Superior temporal gyrus (tissue), 1 donor: ENCODE measurements at regions not wholly inside any gene's neighbourhood (a gene's known extent, or its start where the extent isn't known, plus 50 kb on each side); places are given as distances from the start of the nearest gene placed in this dataset.

ENCODE experiments used
- DNase-seq: peaks from one replicate; pipeline ENCODE4 v3.0.0-alpha.2; 2016; ENCODE audit errors: extremely low spot score

DNA sequence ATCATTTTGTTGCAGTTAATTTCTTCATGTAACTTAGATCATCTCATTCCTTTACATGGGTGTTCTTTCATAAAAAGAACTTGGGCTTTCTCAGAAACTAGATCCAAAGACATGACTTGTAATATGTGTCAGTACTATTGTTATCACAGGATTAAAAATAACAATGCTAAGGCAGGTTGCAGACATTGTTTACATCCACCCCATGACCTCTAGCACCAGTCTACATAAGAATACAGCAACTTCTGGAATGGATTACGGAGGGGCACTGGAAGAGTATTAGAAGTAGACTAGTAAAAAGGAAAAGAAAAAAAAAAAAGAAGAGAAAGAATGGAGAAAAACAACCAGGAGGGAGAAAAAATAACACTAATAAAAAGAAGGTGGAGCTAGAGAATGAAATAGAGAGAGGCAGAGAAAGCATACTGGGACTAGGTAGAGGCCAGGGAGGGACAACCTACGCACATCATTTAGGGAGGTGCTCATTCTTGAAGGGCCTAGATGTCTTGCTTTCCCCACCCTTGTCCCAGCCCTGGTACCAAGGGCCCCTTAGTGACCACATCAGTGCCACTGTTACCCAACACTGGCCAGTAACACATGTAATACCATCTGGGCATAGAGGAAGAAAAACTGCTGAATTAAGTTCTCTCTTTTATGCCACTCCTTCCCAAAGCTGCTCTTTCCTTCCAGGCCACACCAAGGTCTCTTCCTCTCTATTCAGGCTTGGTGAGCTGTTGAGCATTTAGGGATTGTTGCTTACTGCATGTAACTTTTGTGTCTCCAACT is 70.6 kb upstream of the KLF7 start:
- no peak for DNase-seq

DNA sequence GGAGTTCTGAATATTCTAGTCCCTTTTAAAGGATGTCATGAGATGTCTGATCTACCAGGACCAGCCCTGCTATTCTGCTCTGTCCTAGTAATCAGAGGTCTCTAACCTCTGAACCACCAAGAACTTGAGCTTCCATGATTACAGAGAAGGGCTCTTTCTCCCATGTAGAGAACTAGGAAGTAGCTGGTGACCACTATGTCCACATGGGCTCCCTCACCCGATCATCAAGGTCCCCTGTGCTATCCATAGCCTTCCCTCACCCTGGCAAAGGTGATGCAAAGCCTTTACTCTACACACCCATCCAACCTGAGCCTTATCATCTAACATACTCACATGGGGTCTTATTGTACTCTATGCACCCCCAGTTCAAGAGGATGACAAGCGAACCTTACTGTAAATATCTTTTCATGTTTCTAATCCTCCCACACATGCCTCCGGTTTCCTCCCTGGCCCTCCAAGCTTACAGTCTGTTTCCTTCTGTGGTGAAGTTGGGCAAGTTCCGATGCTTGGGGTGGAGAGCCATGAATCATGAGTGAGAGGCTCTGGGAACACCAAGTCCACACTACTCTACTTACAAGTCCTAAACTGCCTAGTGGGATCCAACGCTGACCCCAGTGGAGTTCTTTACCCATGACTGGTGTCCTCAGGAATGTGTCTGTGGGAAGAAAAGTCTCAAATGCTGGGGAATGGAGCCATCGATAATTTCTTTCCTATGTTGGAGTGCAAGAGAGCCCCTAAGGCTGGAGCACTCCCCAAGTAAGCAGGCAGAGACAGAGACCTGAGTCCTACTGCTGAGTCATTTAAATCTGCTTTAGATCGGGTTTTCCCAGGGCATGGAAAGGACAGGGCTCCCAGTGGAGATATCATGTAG is 73.3 kb upstream of the KLF7 start:
- DNase-seq, result no peak

DNA sequence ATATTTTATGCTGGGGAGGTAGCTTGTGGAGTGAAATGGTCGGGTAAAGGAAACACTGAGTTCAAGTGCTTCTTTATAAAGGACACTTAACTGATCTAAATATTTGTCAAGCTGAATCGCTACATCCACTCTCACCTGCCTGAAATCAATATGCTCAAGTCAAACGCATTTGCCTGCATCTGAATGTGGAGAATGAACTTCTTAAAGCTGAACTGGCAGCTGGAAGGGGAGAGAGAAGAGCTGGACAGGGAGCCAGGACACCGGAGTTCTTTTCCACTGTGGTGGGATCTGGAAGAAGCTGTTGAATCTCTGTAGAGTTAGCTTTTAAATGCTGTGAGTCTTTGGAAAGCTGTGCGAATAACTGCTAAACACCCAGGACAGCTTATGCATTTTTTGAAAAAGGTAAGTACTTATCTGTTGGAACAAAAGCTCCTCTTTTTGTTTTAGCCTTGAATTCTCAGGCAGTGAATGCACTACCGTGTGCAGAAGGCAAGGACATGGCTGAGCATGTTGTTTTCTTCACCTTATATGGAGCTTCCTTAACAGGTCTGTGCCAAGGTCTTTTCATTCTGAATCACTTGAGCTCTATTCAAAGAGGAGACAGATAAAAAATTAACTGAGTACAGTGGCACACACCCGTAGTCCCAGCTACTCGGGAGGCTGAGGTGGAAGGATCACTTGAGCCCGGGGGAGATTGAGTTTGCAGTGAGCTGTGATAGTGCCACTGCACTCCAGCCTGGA is 74.2 kb upstream of the KLF7 start:
- no peak for DNase-seq

DNA sequence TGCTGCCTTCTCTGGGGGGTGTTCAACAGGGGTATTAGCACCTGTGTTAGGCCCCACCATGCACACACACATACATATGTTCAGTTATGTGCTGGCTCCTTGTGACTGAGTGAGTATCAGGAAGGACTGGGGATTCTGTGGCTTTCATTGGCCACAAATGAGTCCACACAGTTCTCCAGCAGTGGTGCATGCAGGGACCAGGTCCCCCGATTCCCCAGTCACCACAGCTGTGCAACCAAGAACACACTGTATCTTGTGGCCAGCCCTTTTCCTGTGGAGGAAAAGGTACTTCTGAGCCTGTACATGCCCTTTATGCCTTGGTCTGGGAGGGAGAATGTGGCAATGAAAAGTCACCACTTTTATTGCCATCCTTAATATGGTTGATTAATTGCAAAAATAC is 74.9 kb upstream of the KLF7 start:
- DNase-seq, result no peak

DNA sequence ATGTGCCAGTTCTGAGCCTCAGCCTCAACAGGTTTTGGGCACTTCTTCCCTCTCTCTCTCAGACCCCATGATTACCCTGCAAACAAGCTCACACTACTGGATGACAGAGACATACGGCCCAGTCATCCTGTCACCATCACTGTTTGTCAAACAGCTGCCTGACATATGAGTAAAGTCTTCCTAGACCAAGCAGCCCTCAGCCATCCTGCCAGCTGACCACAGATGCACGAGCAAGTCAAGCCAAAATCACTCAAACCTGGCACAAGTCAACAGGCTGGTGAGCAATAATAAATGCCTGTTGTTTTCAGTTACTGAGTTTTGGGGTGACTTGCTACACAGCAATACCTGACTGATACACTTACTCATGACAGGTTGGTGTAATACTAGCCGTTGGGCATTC is 75.5 kb upstream of the KLF7 start:
- DNase-seq, result no peak

DNA sequence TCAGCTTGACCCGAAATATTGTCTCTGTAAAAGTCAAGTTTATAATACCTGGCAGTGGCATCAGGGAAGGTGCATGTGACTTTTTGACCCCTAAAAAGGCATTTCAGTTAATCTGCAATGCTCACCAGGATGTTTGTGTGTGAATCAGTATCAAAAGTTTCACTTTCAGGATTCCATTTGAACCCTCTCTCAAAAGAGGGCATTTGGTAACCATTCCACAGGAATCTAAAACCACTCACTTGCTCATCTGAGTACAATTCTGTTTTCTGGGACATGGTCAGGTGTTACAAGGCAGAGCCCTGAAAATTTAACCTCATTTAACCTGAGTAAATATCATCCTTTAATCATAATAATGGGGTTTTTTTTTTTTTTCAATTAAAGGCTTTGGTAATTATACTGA is 77.9 kb upstream of the KLF7 start:
- DNase-seq, result no peak

DNA sequence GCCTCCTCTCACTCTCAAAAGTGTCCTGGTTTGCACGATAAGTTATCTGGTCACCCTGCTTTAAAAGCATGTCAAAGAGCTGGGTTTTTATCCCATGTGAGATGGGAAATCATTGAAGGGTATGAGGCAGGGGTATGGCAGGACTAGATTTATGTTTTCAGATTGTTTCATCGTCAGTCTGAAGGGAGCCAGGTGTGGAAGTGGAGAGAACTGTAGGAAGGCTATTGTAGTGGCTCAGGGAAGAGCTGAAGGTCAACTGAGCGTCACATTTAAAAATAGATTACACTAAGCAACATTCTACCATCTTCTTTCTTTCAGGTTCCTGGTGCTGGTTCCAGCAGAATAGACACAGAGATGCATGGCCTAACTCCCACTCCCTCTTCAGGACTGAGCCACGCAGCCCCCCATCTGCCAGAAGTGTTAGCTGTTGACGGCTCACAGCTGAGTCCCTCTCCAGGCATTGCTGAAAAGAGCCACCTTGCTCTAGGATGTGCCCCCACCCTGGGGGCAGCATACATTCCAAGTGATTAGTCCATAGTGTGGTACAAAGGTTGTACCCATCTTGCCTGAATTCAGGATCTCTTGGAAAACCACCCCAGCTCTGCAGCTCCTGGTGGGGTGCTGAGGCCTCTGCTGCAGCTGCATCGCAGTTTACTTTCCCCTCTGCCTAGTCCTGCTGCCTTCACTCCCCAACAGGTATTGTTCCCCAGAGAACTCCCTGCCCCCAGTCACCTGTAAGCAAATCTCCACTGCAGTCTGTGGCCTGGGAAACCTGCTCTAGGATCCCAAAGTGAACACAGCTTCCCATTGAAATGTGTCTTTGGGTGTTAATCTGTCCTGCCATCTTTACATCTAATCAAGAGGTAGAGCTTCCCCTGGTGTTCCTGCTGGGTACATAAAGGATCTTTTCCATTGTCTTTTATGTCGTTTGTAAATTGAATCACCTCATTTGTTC is 79.5 kb upstream of the KLF7 start:
- no peak for DNase-seq

DNA sequence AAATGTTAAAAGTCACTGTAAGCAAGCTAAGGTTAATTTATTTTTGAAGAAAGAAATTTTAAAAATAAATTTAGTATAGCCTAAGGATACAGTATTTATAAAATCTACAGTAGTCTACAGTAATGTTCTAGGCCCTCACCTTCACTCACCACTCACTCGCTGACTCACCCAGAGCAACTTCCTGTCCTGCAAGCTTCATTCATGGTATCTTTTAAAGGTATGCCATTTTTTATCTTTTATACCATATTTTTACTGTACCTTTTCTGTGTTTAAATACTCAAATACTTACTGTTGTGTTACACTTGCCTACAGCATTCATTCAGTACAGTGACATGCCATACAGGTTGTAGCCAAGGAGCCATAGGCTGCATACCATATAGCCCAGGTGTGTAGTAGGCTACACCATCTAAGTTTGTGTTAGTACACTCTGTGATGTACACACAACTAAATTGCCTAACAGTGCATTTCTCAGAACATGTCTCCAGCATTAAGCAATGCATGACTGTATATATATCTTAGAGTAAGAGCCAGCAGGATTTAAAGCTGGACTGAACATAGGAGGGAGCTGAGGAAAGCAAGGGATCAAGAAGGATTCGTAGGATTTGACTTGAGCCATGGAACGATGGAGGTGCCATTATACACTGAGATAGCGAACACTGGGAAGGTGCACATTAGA is 83.1 kb upstream of the KLF7 start:
- DNase-seq, result no peak

DNA sequence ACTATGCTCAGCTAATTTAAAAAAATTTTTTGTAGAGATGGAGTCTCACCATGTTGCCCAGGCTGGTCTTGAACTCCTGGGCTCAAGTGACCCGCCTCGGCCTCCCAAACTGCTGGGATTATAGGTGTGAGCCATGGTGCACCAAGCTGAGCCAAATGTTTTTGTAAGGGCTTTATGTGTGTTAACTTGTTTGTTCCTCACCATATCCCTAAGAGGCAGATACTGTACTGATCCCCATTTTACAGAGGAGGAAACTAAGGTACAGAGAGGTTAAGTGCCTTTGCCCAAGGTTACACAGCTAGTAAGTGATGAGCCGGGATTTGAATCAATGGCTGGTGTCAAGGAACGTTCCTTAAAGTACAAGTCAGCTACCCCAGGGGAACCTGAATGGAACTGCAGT is 85.3 kb upstream of the KLF7 start:
- DNase-seq, result no peak

DNA sequence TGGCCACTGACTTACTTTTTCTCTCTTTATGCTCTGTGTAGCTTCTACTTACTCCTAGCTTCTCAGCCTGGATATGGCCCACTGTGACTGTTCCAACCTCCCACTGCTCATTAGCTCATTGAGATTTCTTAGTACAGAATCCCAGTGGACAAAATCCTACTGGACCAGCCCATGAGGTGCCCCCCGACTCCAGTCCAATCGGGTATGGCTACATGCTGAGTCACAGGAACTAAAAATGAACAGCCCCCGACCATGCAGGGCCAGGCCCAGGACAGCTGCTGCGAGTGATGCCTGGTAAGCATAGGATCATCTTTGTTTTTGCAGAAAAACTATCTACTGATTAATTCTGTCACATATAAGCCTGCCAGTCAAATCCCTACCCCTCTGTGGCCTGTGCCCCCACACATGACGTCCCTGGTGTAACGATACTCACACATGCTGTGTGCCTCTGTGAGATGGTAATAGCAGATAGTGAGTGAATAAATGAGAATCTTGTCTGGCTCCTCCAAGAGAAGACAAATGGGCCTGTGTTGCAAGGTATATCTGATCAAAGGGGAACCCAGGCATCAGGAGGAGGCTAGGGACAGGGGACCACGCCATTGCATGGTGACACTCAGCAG is 85.9 kb upstream of the KLF7 start:
- DNase-seq, result no peak

DNA sequence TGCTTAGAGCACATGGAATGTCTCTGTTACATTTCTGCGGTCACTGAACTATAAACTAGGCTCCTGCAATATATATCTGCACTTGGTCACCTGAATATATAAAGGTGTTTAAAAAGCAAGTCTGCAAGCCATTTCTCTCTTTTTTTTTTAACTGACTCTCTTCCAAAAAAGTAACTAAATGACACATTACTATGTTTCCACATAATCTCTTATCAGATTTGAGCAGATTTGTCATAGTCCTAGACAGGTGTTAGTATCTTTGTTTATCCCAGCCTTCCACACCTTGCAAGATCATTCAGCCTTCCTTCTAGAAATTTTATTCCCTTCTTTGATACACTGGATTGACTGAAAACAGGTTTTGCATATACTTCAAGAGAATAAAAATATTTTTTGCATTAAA is 86.7 kb upstream of the KLF7 start:
- DNase-seq, result no peak

DNA sequence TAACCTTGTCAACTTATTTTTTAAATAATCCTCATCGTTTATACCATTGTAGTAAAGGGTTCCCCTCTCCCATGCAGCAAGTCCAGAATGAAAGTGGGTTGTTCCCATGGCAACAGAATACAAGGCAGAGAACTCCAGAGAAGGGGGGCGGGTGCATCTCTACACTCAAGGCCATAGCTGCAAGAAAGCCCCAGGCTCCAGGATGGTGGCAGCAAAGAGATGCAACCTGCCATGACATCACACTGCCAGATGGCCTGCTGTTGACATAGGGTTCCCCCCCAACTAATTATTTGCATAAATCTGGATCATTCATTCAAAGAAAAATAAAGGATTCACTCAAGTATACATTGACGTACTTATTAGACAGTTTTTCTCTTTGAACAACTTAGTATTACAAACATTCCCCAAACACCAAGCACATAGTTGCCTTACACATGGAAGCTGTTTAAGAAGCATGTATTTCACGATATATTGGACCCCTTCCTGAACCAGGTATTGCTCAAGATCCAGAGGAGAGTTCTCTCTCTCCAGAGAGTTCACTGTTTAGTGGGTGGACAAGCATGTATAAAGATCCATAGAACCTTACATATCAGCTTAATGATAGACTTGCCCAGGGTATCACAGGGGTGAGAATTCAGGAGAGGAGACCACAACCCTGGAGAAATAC is 87.4 kb upstream of the KLF7 start:
- peak; percentile 45 for DNase-seq

DNA sequence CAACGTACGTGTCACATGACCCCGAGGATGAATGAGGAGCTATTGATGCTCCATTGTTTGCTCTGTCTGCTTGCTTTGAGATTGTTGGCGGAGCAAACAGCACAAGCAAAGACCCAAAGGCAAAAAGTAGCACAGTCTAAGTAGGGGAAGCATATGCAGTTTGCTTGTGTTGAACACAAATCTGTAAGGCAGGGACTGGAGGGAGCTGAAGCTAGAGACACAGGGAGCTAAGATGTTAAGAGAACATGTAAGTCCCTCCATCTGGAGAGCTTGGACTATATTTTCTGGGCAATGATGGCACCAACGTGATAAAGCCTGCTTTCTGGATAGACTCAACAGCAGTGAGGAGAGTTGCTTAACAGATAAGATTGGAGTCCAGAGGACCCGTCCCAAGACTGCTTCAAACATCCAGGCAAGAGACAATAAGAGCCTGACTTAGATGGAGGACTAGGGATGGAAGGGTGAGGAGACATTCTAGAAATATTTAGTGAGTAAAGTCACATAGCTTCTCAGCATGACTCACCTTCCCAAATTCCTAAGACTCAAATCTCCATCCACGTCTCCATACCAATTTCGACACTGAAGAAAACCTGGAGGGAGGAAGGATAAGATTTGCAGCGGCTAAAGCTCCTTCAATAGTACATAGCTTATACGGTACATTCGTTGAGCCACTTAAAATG is 88.1 kb upstream of the KLF7 start:
- DNase-seq, result peak; percentile 40

DNA sequence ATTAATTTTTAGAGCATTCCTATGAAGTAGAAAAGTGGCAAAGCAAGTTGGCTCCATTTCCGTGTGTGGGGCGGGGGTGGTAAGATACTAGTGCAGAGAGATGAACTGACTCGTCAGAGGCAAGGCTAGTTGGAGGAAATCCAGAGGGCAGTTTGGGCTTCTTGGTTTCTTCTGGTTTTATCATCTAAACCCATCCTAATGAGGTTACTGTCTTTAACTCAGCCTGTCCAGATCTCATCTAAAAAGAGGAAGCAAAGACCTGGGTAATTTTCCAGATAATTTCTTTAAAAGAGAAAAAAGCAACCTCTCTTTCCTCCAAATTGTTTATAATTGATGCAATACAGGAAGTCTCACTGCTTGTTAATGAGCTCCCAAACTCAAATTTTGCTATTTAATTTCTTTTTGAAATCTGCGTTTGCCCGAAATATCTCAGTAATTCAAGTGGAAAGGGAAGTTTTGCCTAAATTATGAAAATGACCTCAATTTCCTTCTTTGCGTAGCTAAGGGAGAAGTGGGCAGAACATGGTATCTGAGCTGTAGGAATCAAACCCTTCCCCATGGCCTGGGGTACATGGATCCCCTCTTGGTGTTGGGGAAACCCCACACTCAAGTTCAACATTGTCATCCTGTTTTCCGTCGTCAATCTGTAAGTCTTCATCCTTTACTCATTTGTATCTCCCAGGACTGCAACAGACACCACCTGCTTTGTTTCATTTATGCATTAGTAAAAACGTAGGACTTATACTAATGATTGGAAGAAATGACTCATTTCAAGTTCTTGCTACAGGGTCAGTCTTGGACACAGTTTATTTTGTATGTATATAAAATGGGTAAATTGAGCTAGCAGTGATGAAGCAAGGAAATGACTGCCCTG is 89.1 kb upstream of the KLF7 start:
- peak; percentile 47 for DNase-seq

DNA sequence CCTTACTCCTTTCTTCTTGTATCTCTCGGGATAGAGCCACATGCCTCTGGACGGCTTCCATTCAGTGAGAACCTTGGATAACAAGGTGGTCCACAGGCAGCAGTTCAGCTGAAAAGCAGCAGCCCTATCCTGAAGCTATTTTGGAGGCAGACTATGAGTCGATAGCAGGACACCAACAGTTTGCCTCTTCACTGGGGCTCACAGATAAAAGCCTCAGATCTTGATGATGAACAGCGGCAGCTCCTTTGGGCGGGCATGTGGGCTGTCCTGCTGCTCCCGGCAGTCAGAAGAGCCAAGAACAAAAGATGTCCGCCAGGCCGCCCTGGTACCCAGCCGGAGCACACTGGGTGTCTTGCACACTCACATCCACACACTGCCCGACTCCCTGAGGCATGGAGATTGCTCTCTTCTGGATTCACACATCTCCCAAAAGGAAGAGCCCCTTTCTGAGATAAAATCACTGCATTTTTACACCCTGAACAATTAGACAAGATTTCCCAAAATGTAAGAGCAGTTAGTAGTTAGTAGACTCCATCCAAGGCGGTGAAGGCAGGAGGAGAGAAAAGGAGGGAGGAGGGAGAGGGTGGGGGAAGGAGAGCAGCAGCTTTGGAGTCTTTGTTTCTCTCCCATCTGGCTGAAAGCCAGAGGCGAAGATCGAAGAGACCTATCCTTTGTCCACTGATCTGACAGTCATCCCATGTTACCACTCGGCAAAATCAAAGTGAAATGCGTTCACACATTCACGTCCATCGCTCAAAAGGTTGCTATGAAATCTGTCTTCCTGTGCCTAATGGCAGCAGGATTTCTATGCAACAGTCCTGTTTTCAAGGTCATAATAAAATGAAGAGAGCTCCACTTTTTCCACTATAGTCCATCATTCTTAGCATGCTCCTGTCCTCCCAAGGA is 90.1 kb upstream of the KLF7 start:
- DNase-seq, result peak; percentile 66

DNA sequence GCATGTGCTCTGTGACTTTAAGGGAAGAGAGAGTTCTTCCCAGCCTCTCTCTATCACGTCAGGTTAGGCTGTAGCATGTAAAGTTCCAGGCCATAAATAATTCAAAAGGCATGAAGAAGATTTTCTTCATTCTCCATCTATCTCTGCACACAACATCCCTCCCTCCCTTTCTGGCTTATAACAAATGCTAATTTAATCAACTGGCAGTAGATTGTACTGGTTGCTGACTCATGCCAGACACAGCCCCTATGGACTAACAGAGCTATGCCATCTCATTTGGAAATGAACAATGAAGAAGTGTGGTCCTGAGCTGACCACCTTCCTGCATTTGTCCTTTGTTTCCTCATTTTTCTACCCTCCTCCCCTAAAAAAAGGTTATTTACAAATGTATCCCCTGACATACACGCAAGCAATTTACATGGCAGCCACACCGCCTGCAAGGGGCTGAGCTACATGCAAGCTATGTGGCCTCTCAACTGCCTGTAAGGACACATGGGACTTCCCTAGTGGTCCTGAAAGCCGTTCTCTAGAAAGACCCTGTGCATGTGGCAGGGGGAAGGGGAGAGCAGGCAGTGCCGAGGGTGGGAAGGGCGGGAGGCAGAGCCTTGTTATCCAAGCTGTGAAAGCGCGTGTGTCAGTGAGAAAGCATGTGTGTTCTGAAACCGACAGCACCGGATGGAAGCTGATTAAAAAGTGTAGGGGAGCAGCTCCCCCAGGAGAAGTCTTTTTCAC is 90.9 kb upstream of the KLF7 start:
- peak; percentile 65 for DNase-seq
